Tibial nerve (tissue), 3 donors: ENCODE measurements at regions not wholly inside any gene's neighbourhood (a gene's known extent, or its start where the extent isn't known, plus 50 kb on each side); places are given as distances from the start of the nearest gene placed in this dataset.

ENCODE experiments used
- EP300 ChIP-seq, 2 donors: sonication (generic); formaldehyde crosslinking; IDR thresholded peaks; one replicate each; pipeline ENCODE4 v1.6.1; 2017; ENCODE audit warnings: antibody characterized with exemption in 2 of 2, mild to moderate bottlenecking in 1 of 2
- POLR2A ChIP-seq, 2 donors: fragments of 450-650 bp; IDR thresholded peaks; one replicate each; pipeline ENCODE4 v1.6.1; 2017; ENCODE audit warnings: antibody characterized with exemption in 2 of 2, mild to moderate bottlenecking in 2 of 2, moderate library complexity in 2 of 2

- TF ChIP-seq POLR2A (IDR thresholded peaks at IDR 0.05) = no peak
- no peak for TF ChIP-seq EP300 (IDR thresholded peaks at IDR 0.05)
Observed at GRCh38 chr6:132081338-132081737, 130.2 kb upstream of the CCN2 start.
